Astrocyte (in vitro differentiated cells and primary cell): ENCODE measurements at regions not wholly inside any gene's neighbourhood (a gene's known extent, or its start where the extent isn't known, plus 50 kb on each side); places are given as distances from the start of the nearest gene placed in this dataset.

Experiments
- DNase-seq: peaks from one replicate; pipeline ENCODE4 v3.0.0-alpha.2; 2010; ENCODE audit warnings: low read depth
- FAIRE-seq: peaks from 2 replicates; lab custom pipeline; 2011; peaks lifted over from hg19 to GRCh38; lab: Jason Lieb, UNC
- H2AFZ ChIP-seq: 2 replicates; pipeline ENCODE4 v1.6.0; 2012; ENCODE audit warnings: low read depth, low read length, inconsistent platforms
- H3K27ac ChIP-seq: 2 replicates; pipeline ENCODE4 v1.5.1; 2011; ENCODE audit warnings: low read depth, low read length, inconsistent platforms
- H3K27me3 ChIP-seq: 2 replicates; pipeline ENCODE4 v1.6.0; 2011; ENCODE audit warnings: low read length, inconsistent platforms; ENCODE audit not compliant: insufficient read depth
- H3K36me3 ChIP-seq: 2 replicates; pipeline ENCODE4 v1.5.1; 2011; ENCODE audit warnings: low read length, inconsistent platforms; ENCODE audit not compliant: insufficient read depth
- H3K4me1 ChIP-seq: 2 replicates; pipeline ENCODE4 v1.5.1; 2011; ENCODE audit warnings: low read length, inconsistent platforms; ENCODE audit not compliant: insufficient read depth
- H3K4me2 ChIP-seq: 2 replicates; pipeline ENCODE4 v1.6.0; 2012; ENCODE audit warnings: low read length, inconsistent platforms
- H3K4me3 ChIP-seq: 2 replicates; pipeline ENCODE4 v1.5.1; 2011; ENCODE audit warnings: low read depth, mild to moderate bottlenecking, low read length, inconsistent platforms; ENCODE audit not compliant: insufficient read depth
- H3K79me2 ChIP-seq: 2 replicates; pipeline ENCODE4 v1.6.0; 2012; ENCODE audit warnings: mild to moderate bottlenecking, low read length, inconsistent platforms; ENCODE audit not compliant: insufficient read depth
- H3K9ac ChIP-seq: 2 replicates; pipeline ENCODE4 v1.6.0; 2012; ENCODE audit warnings: mild to moderate bottlenecking, low read length, inconsistent platforms
- H3K9me3 ChIP-seq: 2 replicates; pipeline ENCODE4 v1.5.1; 2012; ENCODE audit warnings: low read depth, mild to moderate bottlenecking, low read length, inconsistent platforms; ENCODE audit not compliant: insufficient read depth
- H4K20me1 ChIP-seq: 2 replicates; pipeline ENCODE4 v1.6.0; 2012; ENCODE audit warnings: low read length, inconsistent platforms; ENCODE audit not compliant: insufficient read depth
- H3K27ac Mint-ChIP-seq: one replicate; pipeline ENCODE4 v1.8.0; 2021; ENCODE audit warnings: mild to moderate bottlenecking, mixed read lengths; ENCODE audit not compliant: unreplicated experiment
- H3K27me3 Mint-ChIP-seq: one replicate; pipeline ENCODE4 v1.8.0; 2021; ENCODE audit warnings: low read depth, mixed read lengths; ENCODE audit not compliant: unreplicated experiment
- H3K36me3 Mint-ChIP-seq: one replicate; pipeline ENCODE4 v1.8.0; 2021; ENCODE audit warnings: low read depth, mixed read lengths; ENCODE audit not compliant: unreplicated experiment
- H3K4me1 Mint-ChIP-seq: one replicate; pipeline ENCODE4 v1.8.0; 2021; ENCODE audit warnings: low read depth, mixed read lengths; ENCODE audit not compliant: unreplicated experiment
- H3K4me3 Mint-ChIP-seq: one replicate; pipeline ENCODE4 v1.8.0; 2021; ENCODE audit warnings: mild to moderate bottlenecking, moderate library complexity, mixed read lengths; ENCODE audit not compliant: unreplicated experiment
- H3K9me3 Mint-ChIP-seq: one replicate; pipeline ENCODE4 v1.8.0; 2021; ENCODE audit warnings: mild to moderate bottlenecking, mixed read lengths; ENCODE audit not compliant: unreplicated experiment
- CTCF ChIP-seq: IDR thresholded peaks from 2 replicates; pipeline ENCODE4 v1.5.1; 2011; ENCODE audit warnings: low read depth, mild to moderate bottlenecking, inconsistent platforms, low read length, moderate library complexity; ENCODE audit not compliant: insufficient read depth
- EZH2 ChIP-seq: IDR thresholded peaks from 2 replicates; pipeline ENCODE4 v1.6.1; 2012; ENCODE audit warnings: mild to moderate bottlenecking, low read length, inconsistent platforms; ENCODE audit not compliant: insufficient read depth

- Histone ChIP-seq H3K79me2 (no peaks in the 10 kb centered on the region), H3K27me3 (no peaks in the 10 kb centered on the region), H3K9me3 (no peaks in the 10 kb centered on the region), H3K4me3 (no peak overlapping the region), H3K9ac (no peak overlapping the region), H3K4me1 (peaks cover 11% of the 10 kb centered on the region), H3K27ac (no peak overlapping the region), H3K4me2 (no peak overlapping the region), H3K36me3 (no peaks in the 10 kb centered on the region), H2AFZ (no peak overlapping the region), H4K20me1 (no peaks in the 10 kb centered on the region)
- Mint-ChIP-seq H3K4me1 (peaks cover 7% of the 10 kb centered on the region), H3K27me3 (no peaks in the 10 kb centered on the region), H3K27ac (no peak overlapping the region), H3K4me3 (no peak overlapping the region), H3K36me3 (no peaks in the 10 kb centered on the region), H3K9me3 (no peaks in the 10 kb centered on the region)
- FAIRE-seq (no peak), DNase-seq (no peak)
- TF ChIP-seq EZH2 (no peak), CTCF (no peak)
These were observed 96.4 kb upstream of the XPO1 start for GRCh38 chr2:61634512-61634911.

- H3K9me3 Mint-ChIP-seq = no peaks in the 10 kb centered on the region
- no peak overlapping the region for H3K27ac ChIP-seq
- TF ChIP-seq EZH2 (no peak), CTCF (no peak)
- H3K36me3 ChIP-seq = no peaks in the 10 kb centered on the region
- DNase-seq = no peak
- no peaks in the 10 kb centered on the region for H4K20me1 ChIP-seq
- H3K4me1 ChIP-seq = peaks cover 11% of the 10 kb centered on the region
- no peaks in the 10 kb centered on the region for H3K79me2 ChIP-seq
- H3K9me3 ChIP-seq = no peaks in the 10 kb centered on the region
- no peak overlapping the region for H3K4me3 Mint-ChIP-seq
- no peak for FAIRE-seq
- H3K4me3 ChIP-seq = no peak overlapping the region
- no peaks in the 10 kb centered on the region for H3K27me3 Mint-ChIP-seq
- H2AFZ ChIP-seq = no peak overlapping the region
- no peak overlapping the region for H3K4me2 ChIP-seq
- peaks cover 7% of the 10 kb centered on the region for H3K4me1 Mint-ChIP-seq
- H3K9ac ChIP-seq = no peak overlapping the region
- no peaks in the 10 kb centered on the region for H3K36me3 Mint-ChIP-seq
- H3K27me3 ChIP-seq = no peaks in the 10 kb centered on the region
- no peak overlapping the region for H3K27ac Mint-ChIP-seq
These were observed 95.1 kb upstream of the XPO1 start for GRCh38 chr2:61633250-61633649.

GRCh38 chr2:61632276-61633169, 94.4 kb upstream of the XPO1 start:
- no peaks in the 10 kb centered on the region for H3K9me3 Mint-ChIP-seq
- TF ChIP-seq EZH2 (no peak), CTCF (no peak)
- FAIRE-seq = no peak

More at GRCh38 chr2:61632276-61633169, 94.4 kb upstream of the XPO1 start:
- Mint-ChIP-seq H3K4me1 (peaks cover 7% of the 10 kb centered on the region), H3K36me3 (no peaks in the 10 kb centered on the region), H3K27ac (no peak overlapping the region), H3K27me3 (no peaks in the 10 kb centered on the region), H3K4me3 (no peak overlapping the region)
- peaks cover 11% of the 10 kb centered on the region for H3K4me1 ChIP-seq
- H3K36me3 ChIP-seq = no peaks in the 10 kb centered on the region
- H3K27ac ChIP-seq = no peak overlapping the region
- H3K9ac ChIP-seq = no peak overlapping the region
- peak; percentile 37 for DNase-seq
- H3K27me3 ChIP-seq = no peaks in the 10 kb centered on the region
- peak overlapping the region; percentile 19 for H3K4me2 ChIP-seq
- no peaks in the 10 kb centered on the region for H4K20me1 ChIP-seq
- H3K79me2 ChIP-seq = no peaks in the 10 kb centered on the region
- peak overlapping the region; percentile 49 for H2AFZ ChIP-seq
- H3K9me3 ChIP-seq = no peaks in the 10 kb centered on the region
- H3K4me3 ChIP-seq = no peak overlapping the region
